HS-27A (cell line): ENCODE measurements at regions not wholly inside any gene's neighbourhood (a gene's known extent, or its start where the extent isn't known, plus 50 kb on each side); places are given as distances from the start of the nearest gene placed in this dataset.
"Not testable (repeated sequence)": the region's sequence is repeated elsewhere in the genome, so short reads cannot be mapped to it uniquely, and the experiment has no call there.

Experiments
- DNase-seq: peaks from one replicate; pipeline ENCODE4 v3.0.0-alpha.2; 2012; ENCODE audit warnings: low read depth, missing footprints

GRCh38 chr22:49415151-49415951 lies 412.3 kb downstream of the BRD1 start:
- DNase-seq, result no peak

- DNase-seq, result no peak
Measured at GRCh38 chr22:49413551-49413950, 414.1 kb downstream of the BRD1 start.

GRCh38 chr22:49413146-49413545 lies 414.5 kb downstream of the BRD1 start:
- DNase-seq, result no peak

- no peak for DNase-seq
Measured at GRCh38 chr22:49412236-49412635, 415.4 kb downstream of the BRD1 start.

GRCh38 chr22:49411236-49411635 lies 416.4 kb downstream of the BRD1 start:
- DNase-seq, result no peak

- no peak for DNase-seq
Measured at GRCh38 chr22:49408102-49408836, 419.4 kb downstream of the BRD1 start.

GRCh38 chr22:49406879-49407587 lies 420.6 kb downstream of the BRD1 start:
- DNase-seq, result no peak

- no peak for DNase-seq
Measured at GRCh38 chr22:49406047-49406650, 421.5 kb downstream of the BRD1 start.

- DNase-seq, result no peak
Measured at GRCh38 chr22:49405590-49405989, 422.1 kb downstream of the BRD1 start.

- no peak for DNase-seq
Measured at GRCh38 chr22:49404576-49405241, 423.0 kb downstream of the BRD1 start.

- no peak for DNase-seq
Measured at GRCh38 chr22:49404020-49404419, 423.7 kb downstream of the BRD1 start.

GRCh38 chr22:49403102-49403501 lies 424.6 kb downstream of the BRD1 start:
- DNase-seq, result no peak

GRCh38 chr22:49402169-49402568 lies 425.5 kb downstream of the BRD1 start:
- no peak for DNase-seq

- DNase-seq, result no peak
Measured at GRCh38 chr22:49400941-49401598, 426.6 kb downstream of the BRD1 start.

- DNase-seq, result no peak
Measured at GRCh38 chr22:49400136-49400940, 427.3 kb downstream of the BRD1 start.

GRCh38 chr22:49398646-49399045 lies 429.0 kb downstream of the BRD1 start:
- DNase-seq, result no peak

GRCh38 chr22:49398115-49398514 lies 429.6 kb downstream of the BRD1 start:
- no peak for DNase-seq

GRCh38 chr22:49396817-49397216 lies 430.9 kb downstream of the BRD1 start:
- no peak for DNase-seq

GRCh38 chr22:49395617-49396016 lies 432.1 kb downstream of the BRD1 start:
- DNase-seq, result no peak

GRCh38 chr22:49395062-49395461 lies 432.6 kb downstream of the BRD1 start:
- DNase-seq, result not testable (repeated sequence)
